SK-N-SH (cell line): ENCODE measurements at regions not wholly inside any gene's neighbourhood (a gene's known extent, or its start where the extent isn't known, plus 50 kb on each side); places are given as distances from the start of the nearest gene placed in this dataset.

Experiments used
- CTCF ChIA-PET: fragments of 300-600, 350-600 bp; formaldehyde crosslinking; extraction: SDS; loops from one replicate; lab custom pipeline; 2021; lab: Yijun Ruan, JAX
- POLR2A ChIA-PET: fragments of 350-600 bp; sonication (Branson Sonifier 250); formaldehyde crosslinking; extraction: SDS; loops from one replicate; lab custom pipeline; 2020; ENCODE audit warnings: antibody characterized with exemption, inconsistent platforms; lab: Yijun Ruan, JAX
- DNase-seq: peaks from one replicate; pipeline ENCODE4 v3.0.0; 2012
- H2AFZ ChIP-seq: fragments of 200-600 bp; sonication (generic); 2 replicates; pipeline ENCODE4 v1.8.1; 2016; ENCODE audit warnings: antibody characterized with exemption, mild to moderate bottlenecking, low read depth
- H3F3A ChIP-seq: fragments of 200-600 bp; sonication (generic); replicated peaks from 2 replicates; pipeline ENCODE3; 2016; ENCODE audit warnings: antibody characterized with exemption, mild to moderate bottlenecking; ENCODE audit not compliant: insufficient read depth
- H3K27ac ChIP-seq, 2 experiments: fragments of 200-500 bp in 1 of 2; fragments of 200-600 bp in 1 of 2; sonication (Bioruptor generic) in 1 of 2; sonication (generic), shearing (Covaris generic) in 1 of 2; 2 replicates each; pipeline versions ENCODE4 v1.5.1 to v1.6.1; 2014 to 2016; ENCODE audit warnings: low read depth in 2 of 2, inconsistent platforms in 1 of 2, low read length in 1 of 2, mild to moderate bottlenecking in 1 of 2, mixed read lengths in 1 of 2
- H3K27me3 ChIP-seq: fragments of 200-600 bp; sonication (generic), shearing (Covaris generic); 2 replicates; pipeline ENCODE4 v1.6.1; 2016; ENCODE audit warnings: mixed run types; ENCODE audit not compliant: insufficient read depth
- H3K36me3 ChIP-seq, 2 experiments: fragments of 200-500 bp in 1 of 2; fragments of 200-600 bp in 1 of 2; sonication (Bioruptor generic) in 1 of 2; sonication (generic) in 1 of 2; replicated peaks in 1 of 2; 2 replicates each; pipeline versions ENCODE3 to v1.5.1; 2014 to 2016; ENCODE audit warnings: low read length in 1 of 2, mild to moderate bottlenecking in 1 of 2; ENCODE audit not compliant: insufficient read depth in 2 of 2, control insufficient read depth in 1 of 2
- H3K4me1 ChIP-seq, 2 experiments: fragments of 200-500 bp in 1 of 2; fragments of 200-600 bp in 1 of 2; sonication (Bioruptor generic) in 1 of 2; sonication (generic), shearing (Covaris generic) in 1 of 2; 2 replicates each; pipeline versions ENCODE4 v1.5.1 to v1.6.1; 2014 to 2016; ENCODE audit warnings: low read depth in 1 of 2, low read length in 1 of 2, mixed run types in 1 of 2; ENCODE audit not compliant: insufficient read depth in 2 of 2, control insufficient read depth in 1 of 2
- H3K4me2 ChIP-seq: fragments of 200-600 bp; sonication (generic), shearing (Covaris generic); 2 replicates; pipeline ENCODE4 v1.6.1; 2017; ENCODE audit warnings: mixed run types
- H3K4me3 ChIP-seq, 2 experiments: fragments of 200-500 bp in 1 of 2; fragments of 200-600 bp in 1 of 2; sonication (Bioruptor generic) in 1 of 2; sonication (generic), shearing (Covaris generic) in 1 of 2; 2 replicates each; pipeline versions ENCODE4 v1.5.1 to v1.8.1; 2014 to 2016; ENCODE audit warnings: low read depth in 2 of 2, inconsistent platforms in 1 of 2, low read length in 1 of 2, mild to moderate bottlenecking in 1 of 2, mixed read lengths in 1 of 2, moderate library complexity in 1 of 2
- H3K79me2 ChIP-seq: fragments of 200-600 bp; sonication (generic); 2 replicates; pipeline ENCODE4 v1.8.1; 2017; ENCODE audit warnings: mild to moderate bottlenecking; ENCODE audit not compliant: insufficient read depth
- H3K9ac ChIP-seq: fragments of 200-600 bp; sonication (generic); 2 replicates; pipeline ENCODE4 v1.6.1; 2017; ENCODE audit warnings: mixed run types
- H3K9me2 ChIP-seq: fragments of 200-600 bp; sonication (generic); 2 replicates; pipeline ENCODE4 v1.6.1; 2017; ENCODE audit warnings: mixed run types
- H3K9me3 ChIP-seq: fragments of 200-600 bp; sonication (generic); 2 replicates; pipeline ENCODE4 v1.6.1; 2017; ENCODE audit warnings: mixed run types, mild to moderate bottlenecking, moderate library complexity
- H4K20me1 ChIP-seq: fragments of 200-600 bp; sonication (generic); 2 replicates; pipeline ENCODE4 v1.6.1; 2017; ENCODE audit warnings: mild to moderate bottlenecking, mixed run types; ENCODE audit not compliant: insufficient read depth
- CHD2 ChIP-seq: fragments of 150-350 bp; IDR thresholded peaks from 2 replicates; pipeline ENCODE4 v1.6.1; 2018; ENCODE audit warnings: low read length; ENCODE audit not compliant: partially characterized antibody
- CTCF ChIP-seq: fragments of 200-600 bp; sonication (generic); IDR thresholded peaks from 2 replicates; pipeline ENCODE4 v1.6.1; 2017; ENCODE audit warnings: antibody characterized with exemption, mild to moderate bottlenecking, moderate library complexity
- ELF1 ChIP-seq: IDR thresholded peaks from 2 replicates; pipeline ENCODE4 v1.4.0; 2012
- FOXJ3 ChIP-seq: sonication (generic); formaldehyde crosslinking; IDR thresholded peaks from 2 replicates; pipeline ENCODE4 v1.5.1; 2020; ENCODE audit warnings: mild to moderate bottlenecking, missing genetic modification reagents
- GABPA ChIP-seq: IDR thresholded peaks from 2 replicates; pipeline ENCODE4 v1.4.0; 2012; ENCODE audit warnings: low read depth, mild to moderate bottlenecking
- GATA2 ChIP-seq: sonication (generic); formaldehyde crosslinking; IDR thresholded peaks from 2 replicates; pipeline ENCODE4 v1.5.0; 2020; ENCODE audit warnings: mild to moderate bottlenecking, missing genetic modification reagents
- IRF3 ChIP-seq: fragments of 150-350 bp; IDR thresholded peaks from 2 replicates; pipeline ENCODE4 v1.6.1; 2016; ENCODE audit warnings: mild to moderate bottlenecking, low read depth, low read length
- JUND ChIP-seq: IDR thresholded peaks from 2 replicates; pipeline ENCODE4 v1.4.0; 2012
- MAX ChIP-seq: IDR thresholded peaks from 2 replicates; pipeline ENCODE4 v1.4.0; 2012; ENCODE audit warnings: low read depth
- MXI1 ChIP-seq: IDR thresholded peaks from 2 replicates; pipeline ENCODE4 v1.6.1; 2012; ENCODE audit warnings: mild to moderate bottlenecking, low read depth, low read length, improper control_type of control experiment
- NFIC ChIP-seq: IDR thresholded peaks from 2 replicates; pipeline ENCODE4 v1.4.0; 2012; ENCODE audit warnings: borderline replicate concordance
- NRF1 ChIP-seq: IDR thresholded peaks from 2 replicates; pipeline ENCODE4 v1.6.1; 2012; ENCODE audit warnings: low read depth, mild to moderate bottlenecking, low read length
- PBX3 ChIP-seq: IDR thresholded peaks from 2 replicates; pipeline ENCODE4; 2012
- POLR2AphosphoS5 ChIP-seq: IDR thresholded peaks from 2 replicates; pipeline ENCODE4 v1.6.1; 2012; ENCODE audit warnings: low read depth, low read length
- RAD21 ChIP-seq: IDR thresholded peaks from 2 replicates; pipeline ENCODE4 v1.6.1; 2012; ENCODE audit warnings: mild to moderate bottlenecking, low read length
- SMC3 ChIP-seq: IDR thresholded peaks from 2 replicates; pipeline ENCODE4 v1.6.1; 2012; ENCODE audit warnings: low read depth, low read length, improper control_type of control experiment
- TAF1 ChIP-seq: IDR thresholded peaks from 2 replicates; pipeline ENCODE4 v1.6.1; 2012; ENCODE audit warnings: low read depth, mild to moderate bottlenecking, low read length, moderate library complexity, borderline replicate concordance
- USF1 ChIP-seq: IDR thresholded peaks from 2 replicates; pipeline ENCODE4 v1.4.0; 2012; ENCODE audit warnings: low read depth, borderline replicate concordance
- ZBTB33 ChIP-seq: IDR thresholded peaks from 2 replicates; pipeline ENCODE4 v1.4.0; 2012; ENCODE audit warnings: low read depth, borderline replicate concordance
- WGBS: methylation state at CpG from one replicate; pipeline ENCODE4 v1.1.6; 2017; ENCODE audit warnings: low lambda C conversion rate; 5-methylcytosine and 5-hydroxymethylcytosine counted together

GRCh38 chr6:121657972-121658371 is 222.5 kb downstream of the GJA1 start:
- ChIA-PET CTCF (no interaction called here), POLR2A (no interaction called here)
- H3K4me3 ChIP-seq = no peak overlapping the region
- H2AFZ ChIP-seq = no peak overlapping the region
- H3F3A ChIP-seq = peaks cover 7% of the 10 kb centered on the region
- H4K20me1 ChIP-seq = no peaks in the 10 kb centered on the region
- H3K27me3 ChIP-seq = no peaks in the 10 kb centered on the region
- no peaks in the 10 kb centered on the region for H3K36me3 ChIP-seq
- no peak for DNase-seq
- TF ChIP-seq GABPA = no peak
- TF ChIP-seq MXI1 = no peak
- no peak for TF ChIP-seq CHD2
- no peak for TF ChIP-seq MAX
- no peak for TF ChIP-seq ZBTB33
- H3K79me2 ChIP-seq = no peaks in the 10 kb centered on the region
- 0 out of 2 replicates have a peak, but pooled peaks cover 5% of the 10 kb centered on the region for H3K9me3 ChIP-seq
- no peaks in the 10 kb centered on the region for H3K9me2 ChIP-seq
- no peak overlapping the region for H3K9ac ChIP-seq
- no peak overlapping the region for H3K27ac ChIP-seq
- H3K4me2 ChIP-seq = no peak overlapping the region
- peaks cover 7 to 21% of the 10 kb centered on the region in 2 experiments; a peak in 3 of 4 replicates for H3K4me1 ChIP-seq

- 73% methylated on average over 3 of the region's 3 CpGs for WGBS
- Histone ChIP-seq H3K4me2 (no peak overlapping the region), H3K27ac (no peak overlapping the region), H3F3A (no peaks in the 10 kb centered on the region), H4K20me1 (no peaks in the 10 kb centered on the region), H3K9me3 (0 out of 2 replicates have a peak, but pooled peaks cover 5% of the 10 kb centered on the region), H3K9ac (no peak overlapping the region), H2AFZ (peak overlapping the region; percentile 32; the same call in 1 of the 2 replicates), H3K79me2 (no peaks in the 10 kb centered on the region), H3K27me3 (no peaks in the 10 kb centered on the region), H3K4me1 (peaks cover 0 to under 1% of the 10 kb centered on the region in 2 experiments; a peak in 1 of 4 replicates), H3K9me2 (no peaks in the 10 kb centered on the region), H3K4me3 (no peak overlapping the region), H3K36me3 (no peaks in the 10 kb centered on the region)
- no peak for DNase-seq
- ChIA-PET POLR2A (no interaction called here), CTCF (interaction anchor here (0.8 kb wide), 1 partner anchor 9 kb away, joined by 4 read pairs; no protein-coding TSS in a partner anchor)
- TF ChIP-seq MAX (no peak), RAD21 (no peak), USF1 (no peak), FOXJ3 (CRISPR knock-in tag) (no peak), IRF3 (no peak), PBX3 (no peak), SMC3 (no peak), GATA2 (CRISPR knock-in tag) (no peak), JUND (no peak), NRF1 (no peak), CTCF (no peak), TAF1 (no peak), POLR2AphosphoS5 (no peak), ZBTB33 (no peak), ELF1 (no peak), NFIC (no peak)
Measured at GRCh38 chr6:121660277-121660676, 224.8 kb downstream of the GJA1 start.
